NCI-H2196 treated with DMSO at 0.1 percent for 48 hours (cell line): ENCODE measurements at regions not wholly inside any gene's neighbourhood (a gene's known extent, or its start where the extent isn't known, plus 50 kb on each side); places are given as distances from the start of the nearest gene placed in this dataset.

Experiments
- DNase-seq: peaks from one replicate; lab custom pipeline; 2025; ENCODE audit not compliant: unreplicated experiment; lab: John Stamatoyannopoulos, UW

DNA sequence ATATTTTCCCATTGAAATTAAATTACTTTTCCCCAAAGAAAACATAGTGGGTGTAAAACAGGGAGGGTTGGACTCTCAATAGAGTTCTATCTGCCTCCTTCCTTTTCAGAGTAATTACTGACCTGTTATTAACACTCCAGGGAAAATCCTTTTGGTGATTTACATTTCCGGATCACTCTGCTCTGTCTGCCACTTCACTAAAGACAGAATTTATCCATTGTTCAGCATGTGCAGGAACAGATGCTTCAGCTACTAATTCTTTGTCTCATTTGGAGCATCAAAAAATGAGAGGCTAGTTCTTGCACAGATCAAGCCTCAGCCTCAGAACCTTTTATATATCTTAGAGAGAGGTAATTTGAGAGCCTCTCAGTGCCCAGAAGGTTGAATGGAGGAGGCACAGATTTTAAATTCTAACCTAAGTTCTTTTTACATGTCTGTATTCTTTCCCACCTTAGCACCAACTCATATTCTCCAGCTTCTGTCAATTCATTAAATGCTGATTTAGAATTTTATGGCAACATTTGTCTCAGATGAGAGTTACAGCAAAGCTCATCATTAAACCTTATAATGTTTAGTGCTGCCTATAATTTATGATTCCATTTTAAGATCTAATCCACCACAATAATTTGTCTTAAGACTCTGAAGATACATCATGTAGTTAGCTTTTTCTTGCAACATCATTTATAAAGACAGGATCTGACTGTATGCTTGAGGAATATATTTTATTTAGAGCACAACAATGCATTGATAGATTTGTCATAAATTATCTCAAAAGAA is 1494.4 kb downstream of the STIM2 start:
- no peak for DNase-seq

DNA sequence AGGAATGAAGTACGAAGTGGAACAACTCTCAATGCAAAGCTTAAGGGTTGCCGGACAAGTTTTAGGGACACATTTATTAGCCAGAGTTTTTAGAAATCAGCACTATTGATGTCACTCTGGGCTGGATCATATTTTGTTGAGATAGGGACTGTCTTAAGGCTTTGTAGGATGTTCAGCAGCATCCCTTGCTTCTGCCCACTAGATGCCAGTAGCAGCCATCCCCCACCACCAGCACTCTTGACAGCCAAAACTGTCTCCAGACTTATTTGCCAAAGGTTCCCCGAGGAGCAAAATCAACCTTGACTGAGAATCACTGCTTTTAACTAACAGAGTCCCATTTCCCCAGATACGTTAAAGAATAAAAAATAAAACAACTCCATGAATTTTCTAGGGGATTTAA is 1497.3 kb downstream of the STIM2 start:
- DNase-seq, result no peak

DNA sequence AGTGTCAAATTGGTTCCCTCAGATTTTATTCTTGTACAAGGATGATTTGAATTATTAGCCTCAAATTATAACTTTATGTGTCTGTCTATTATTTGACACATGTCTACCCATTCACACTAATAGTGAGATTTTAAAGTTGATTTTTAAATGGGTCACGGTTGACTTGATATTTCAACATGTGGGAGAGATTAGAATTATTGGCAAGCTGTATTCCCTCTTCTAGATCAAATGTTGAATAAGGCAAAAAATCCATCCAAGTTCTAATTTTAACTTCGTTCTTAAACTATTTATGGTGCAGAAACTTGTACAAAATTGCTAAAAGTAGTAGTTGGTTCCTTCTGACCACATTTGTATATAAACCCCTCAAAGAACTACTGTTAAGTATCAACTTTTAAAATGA is 1498.0 kb downstream of the STIM2 start:
- no peak for DNase-seq

DNA sequence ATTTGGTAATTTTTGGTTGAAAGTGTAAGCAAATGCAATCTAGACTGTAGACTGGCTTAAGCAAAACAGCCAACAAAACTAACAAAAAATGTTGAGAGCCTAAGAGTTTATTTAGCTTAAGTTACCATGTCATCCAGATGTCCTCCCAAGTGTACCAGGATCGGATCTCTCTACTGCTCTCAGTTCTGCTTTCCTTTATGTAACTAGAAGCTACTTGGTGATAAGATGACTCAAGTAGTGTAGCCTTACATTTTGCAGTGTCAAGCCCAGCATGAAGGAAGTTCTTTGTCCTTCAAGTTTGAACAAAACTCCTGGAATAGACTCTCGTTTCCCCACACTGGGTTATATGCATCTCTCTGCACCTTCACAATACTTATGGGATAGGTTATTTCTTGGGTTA is 1500.0 kb downstream of the STIM2 start:
- DNase-seq, result no peak

DNA sequence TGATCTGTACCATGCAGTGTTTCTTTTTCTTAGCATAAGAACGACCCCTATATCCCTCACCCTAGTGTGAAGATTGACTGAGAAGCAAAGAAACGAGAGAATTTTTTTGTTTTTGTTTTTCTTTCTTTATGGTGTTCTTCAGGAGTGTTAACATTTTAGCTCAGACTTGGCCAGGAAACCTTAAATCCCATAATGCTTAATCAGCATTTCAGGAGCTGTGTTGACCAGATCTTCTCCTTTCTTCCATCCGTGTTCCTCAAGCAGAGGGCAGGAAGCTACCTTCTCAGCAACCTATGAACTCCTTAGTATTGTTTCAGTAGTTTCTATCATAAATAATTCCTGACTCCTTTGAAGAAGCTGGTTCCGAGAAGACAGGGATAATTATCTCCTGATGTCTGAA is 1501.5 kb downstream of the STIM2 start:
- DNase-seq, result no peak

DNA sequence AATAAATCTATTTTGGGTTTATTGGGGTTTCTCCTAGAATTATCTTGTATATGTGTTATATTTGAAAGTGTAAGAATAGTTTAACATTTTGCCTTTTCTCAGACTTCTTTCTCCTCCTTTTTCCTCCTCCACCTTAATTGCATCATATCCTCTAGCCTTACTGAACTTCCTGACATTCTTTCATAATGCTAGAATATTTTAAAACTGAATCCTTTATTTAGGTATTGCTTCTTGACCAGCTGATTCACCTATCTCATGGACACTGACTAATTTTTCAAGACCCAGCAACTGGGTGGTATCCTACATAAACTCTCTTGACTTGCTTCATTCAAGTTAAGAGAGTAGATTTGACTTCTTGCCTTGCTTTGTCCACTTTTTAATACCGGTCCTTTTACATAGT is 1508.9 kb downstream of the STIM2 start:
- DNase-seq, result no peak

DNA sequence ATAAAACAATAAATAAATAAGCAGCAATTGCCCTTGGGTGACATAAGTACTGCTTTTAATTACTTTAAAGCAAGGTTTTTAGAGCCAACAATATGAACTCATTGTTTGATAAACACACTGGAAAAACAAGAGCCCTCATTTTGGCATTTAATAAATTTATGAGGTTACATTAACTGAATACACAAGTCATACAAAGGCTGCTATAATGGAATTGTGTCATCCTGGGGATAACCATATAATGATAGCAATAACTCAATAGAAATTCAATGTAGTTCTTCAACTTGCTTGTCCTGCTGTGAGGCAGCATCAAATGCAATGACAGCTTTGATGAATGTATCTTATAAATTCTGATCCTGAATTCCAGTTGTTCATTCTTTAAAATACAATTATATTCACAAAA is 1512.5 kb downstream of the STIM2 start:
- no peak for DNase-seq

DNA sequence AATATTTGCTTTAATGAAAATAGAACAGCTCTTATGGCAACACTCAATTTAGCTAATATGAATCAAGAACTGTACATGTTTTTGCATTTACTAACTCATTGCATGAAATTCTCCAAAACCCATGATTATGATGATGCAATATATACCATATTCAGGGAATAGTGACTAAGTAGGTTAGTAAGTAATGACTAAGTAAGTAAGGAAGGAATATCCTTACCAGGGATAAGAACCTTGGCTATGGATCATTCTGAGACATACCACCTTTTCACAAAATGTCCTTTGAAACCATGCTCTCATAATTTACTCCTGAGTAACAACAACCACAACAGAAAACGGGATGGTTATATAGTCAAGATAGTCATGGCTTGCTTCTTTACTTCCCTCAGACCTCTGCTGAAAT is 1513.0 kb downstream of the STIM2 start:
- no peak for DNase-seq

DNA sequence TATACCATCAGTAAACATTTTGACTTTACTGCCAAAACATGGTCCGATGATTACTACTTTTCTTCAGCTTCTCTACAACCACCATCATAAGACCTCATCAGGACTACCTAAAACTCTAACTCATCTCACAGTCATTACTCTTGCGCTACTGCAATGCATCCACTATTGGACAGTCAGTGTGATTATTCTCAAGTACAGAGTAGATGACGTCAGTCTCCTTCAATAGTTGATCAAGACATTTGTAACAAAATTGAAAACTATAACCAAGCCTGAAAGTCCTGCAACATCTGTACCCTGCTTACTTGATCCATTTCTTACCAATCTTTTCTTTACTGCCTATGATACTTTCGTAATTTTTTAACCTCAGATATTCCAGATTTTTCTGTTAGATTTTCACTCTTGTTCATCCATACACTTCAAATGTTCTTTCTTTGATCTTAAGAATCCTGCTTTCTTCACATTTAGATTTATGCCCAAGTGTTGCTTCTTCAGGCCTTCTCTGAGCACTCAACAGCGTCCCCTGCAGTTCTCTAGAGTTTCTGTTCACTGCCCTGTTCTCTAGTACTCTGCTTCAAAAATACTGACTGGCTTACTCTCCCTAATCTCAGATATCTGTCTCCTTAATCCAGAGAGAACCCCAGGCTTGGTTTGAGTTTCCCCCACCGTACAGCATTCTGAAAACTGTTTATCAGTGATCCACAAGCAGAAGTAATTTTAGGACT is 1517.6 kb downstream of the STIM2 start:
- DNase-seq, result no peak

DNA sequence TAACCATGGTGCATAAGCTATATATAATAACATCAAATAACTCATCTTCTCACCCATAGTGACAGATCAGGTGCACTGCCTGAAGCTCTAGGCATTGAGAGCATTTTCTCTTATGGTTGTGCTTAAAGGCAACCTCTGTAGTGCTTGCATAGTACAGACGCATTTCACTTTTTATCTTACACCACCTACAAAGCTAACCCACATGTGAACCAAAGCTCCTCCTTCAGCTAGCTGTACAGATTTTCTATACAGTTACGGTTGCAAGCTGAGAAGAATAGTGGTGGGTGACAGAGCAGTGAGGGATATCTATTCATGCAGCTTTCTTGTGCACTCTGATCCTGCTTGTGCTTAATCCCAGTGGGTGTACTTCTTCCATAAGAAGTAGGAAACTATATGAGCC is 1525.2 kb downstream of the STIM2 start:
- DNase-seq, result no peak

DNA sequence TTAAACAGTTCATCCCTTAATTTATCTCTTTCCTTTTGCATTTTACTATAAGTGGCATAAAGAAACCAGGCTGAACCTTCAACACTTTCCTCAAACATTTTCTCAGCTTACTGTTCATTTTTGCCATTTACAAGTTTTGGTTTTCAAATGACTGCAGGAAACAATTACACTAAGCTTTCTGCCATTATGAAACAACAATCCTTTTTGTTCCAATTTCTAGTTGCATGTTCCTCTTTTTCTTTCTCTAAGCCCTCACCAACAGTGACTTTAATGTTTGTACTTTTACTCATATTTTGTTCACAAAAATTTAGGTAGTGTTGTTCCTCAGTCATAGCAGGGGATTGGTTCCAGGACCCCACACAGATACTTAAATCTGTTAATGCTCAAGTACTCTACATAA is 1526.1 kb downstream of the STIM2 start:
- DNase-seq, result no peak

DNA sequence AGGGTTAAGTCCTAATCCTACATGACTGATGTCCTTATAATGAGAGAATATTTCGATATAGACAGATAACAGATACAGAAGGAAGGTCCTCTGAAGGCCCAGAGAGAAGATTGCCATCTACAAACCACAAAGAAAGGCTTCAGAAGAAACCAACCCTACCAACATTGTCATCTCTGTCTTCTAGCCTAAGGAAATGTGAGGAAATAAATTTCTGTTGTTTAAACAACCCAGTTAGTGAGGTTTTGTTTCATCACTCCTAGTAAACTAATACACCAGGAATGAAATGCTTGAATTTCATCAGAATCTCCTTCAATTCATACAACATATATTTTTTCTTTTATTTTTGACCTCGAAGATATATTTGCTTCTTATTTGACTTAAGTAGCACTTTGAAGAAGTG is 1527.8 kb downstream of the STIM2 start:
- DNase-seq, result no peak

DNA sequence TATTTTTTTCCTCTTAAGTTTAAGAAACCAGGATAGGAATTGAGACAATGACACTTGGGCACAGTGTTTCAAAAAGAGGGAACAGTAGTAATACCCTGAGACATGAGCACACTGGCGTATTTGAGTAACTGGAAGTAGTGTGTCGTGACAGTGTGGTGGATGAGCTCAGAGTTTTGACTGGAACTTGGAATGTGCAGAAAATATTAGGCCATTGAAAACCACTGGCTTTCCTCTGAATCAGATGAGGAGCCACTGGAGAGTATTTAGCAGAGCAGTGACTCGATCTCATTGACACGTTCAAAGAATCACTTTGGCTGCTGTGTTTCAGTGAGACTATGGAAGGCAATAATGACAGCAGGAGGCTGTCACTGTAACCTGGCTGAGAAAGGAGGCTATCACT is 1531.2 kb downstream of the STIM2 start:
- no peak for DNase-seq

DNA sequence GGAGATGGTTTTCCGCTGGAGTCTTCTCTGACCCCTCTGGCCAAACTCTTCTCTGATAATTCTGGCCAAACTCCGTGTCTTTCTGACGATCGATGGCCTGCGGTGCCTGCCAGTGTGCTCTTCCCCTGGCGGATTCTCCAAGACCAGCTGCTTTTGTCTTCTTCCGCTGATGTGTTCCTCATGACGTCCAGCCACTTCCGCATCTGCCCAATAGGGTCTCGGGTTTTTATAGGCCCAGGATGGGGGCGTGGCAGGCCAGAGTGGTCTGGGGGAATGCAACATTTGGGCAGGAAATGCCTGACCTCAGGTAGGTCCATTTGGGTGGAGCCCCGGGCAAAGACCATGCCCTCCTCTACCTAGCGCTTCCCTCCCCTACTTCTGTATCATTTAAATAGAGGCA is 1542.1 kb downstream of the STIM2 start:
- no peak for DNase-seq

DNA sequence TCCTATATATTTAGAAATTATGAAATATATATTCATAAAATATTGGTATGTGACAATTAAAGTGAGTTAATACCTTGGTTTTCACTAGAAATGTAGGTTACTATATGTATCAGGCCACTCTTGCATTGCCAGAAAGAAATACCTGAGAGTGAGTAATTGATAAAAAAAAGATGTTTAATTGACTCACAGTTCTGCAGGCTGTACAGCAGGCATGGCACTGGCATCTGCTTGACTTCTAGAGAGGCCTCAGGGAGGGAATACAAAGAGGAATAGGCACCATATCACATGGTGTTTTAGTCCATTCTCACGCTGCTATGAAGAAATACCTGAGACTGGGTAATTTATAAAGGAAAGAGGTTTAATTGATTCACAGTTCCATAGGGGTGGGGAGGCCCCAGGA is 1560.6 kb downstream of the STIM2 start:
- no peak for DNase-seq

DNA sequence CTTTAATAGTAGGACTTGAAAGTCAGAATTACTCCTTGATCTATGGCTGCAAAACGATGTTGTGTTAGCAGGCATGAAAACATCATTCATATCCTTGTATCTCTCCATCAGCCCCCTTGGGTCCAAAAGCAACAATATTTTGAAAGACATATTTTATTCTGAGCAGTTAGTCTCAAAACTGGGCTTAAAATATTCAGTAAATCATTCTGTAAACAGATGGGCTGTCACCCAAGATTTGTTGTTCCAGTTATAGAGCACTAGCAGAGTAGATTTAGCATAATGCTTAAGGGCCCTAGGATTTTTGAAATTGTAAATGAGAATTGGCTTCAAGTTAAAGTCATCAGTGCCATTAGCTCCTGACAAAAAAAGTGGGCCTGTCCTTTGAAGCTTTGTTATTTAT is 1565.6 kb downstream of the STIM2 start:
- DNase-seq, result no peak

DNA sequence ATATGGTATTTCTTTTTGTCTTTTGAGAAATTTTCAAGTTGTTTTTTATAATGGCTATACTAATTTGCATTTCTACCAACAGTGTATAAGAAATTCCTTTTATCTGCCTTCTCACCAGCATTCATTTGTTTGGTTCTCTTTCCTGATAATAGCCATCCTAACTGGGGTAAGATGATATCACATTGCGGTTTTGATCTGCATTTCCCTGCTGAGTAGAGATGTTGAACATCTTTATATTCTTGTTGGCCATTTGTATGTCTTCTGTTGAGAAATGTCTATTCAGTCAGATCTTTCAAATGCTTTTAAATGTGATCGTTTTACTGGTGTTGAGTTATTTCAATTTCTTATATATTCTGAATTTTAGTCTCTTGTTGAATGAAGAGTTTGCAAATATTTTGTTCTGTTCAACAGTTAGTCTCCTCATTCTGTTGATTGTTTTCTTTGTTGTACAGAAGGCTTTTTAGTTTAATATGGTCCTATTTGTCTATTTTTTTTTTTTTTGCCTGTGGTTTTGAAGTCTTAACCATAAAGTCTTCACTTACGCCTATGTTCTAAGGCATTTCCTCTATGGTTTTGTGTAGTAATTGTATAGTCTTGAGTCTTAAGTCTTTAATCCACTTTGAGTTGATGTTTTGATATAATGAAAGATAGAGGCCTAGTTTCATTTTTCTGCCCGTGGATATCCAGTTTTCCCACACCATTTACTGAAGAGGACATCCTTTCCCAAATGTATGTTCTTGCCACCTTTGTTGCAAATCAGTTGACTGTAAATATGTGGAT is 1566.9 kb downstream of the STIM2 start:
- no peak for DNase-seq

DNA sequence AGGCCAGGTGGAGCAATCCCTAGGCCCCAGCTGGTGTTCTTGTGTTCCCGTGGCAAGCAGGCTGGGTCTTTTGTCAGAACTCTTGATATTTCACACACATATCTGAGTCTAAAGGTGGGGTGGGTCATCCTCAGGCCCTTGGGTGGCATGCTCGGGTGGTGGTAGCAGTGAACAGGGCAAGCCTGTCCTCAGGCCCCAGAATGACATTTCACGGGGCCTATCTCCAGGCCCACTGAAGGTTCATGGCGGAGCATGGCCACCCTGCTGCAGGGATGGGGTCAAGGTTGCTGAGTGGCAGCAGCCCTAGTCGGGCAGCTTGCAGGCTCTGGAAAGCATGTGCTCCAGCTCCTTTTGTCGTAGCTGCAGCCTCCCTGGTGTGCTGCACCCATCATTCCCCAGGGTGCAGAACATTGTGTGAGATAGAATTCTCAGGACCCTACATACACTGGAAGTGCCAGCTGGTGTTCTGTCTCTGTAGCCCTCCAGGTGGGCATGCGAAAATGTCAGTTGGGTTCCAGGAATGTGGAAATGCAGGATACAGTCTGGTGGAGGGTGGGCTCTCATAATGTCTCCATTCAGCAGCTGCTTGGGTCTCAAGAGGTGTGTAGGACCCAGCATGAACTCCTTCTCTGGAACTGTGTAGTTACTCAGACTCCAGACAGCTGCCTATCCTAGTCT is 1571.8 kb downstream of the STIM2 start:
- no peak for DNase-seq

DNA sequence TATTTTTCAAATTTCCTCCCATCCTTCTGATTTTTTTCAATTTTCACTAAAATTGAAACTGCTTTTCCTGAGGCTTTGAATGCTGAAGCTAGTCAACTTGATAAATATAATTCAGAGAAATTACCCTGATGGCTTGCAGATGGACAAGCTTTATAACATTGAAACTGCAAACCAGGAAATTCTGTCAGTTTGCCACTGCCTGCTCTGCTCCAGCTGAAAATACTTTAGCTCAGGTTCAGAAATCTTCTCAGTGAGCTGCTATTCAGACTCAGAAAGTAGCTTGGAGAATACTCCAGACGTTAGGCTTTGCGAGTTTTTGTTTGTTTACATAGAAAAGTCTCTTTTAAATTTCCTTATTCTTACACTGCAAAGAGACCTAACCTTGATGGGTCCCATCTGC is 1574.7 kb downstream of the STIM2 start:
- DNase-seq, result no peak

DNA sequence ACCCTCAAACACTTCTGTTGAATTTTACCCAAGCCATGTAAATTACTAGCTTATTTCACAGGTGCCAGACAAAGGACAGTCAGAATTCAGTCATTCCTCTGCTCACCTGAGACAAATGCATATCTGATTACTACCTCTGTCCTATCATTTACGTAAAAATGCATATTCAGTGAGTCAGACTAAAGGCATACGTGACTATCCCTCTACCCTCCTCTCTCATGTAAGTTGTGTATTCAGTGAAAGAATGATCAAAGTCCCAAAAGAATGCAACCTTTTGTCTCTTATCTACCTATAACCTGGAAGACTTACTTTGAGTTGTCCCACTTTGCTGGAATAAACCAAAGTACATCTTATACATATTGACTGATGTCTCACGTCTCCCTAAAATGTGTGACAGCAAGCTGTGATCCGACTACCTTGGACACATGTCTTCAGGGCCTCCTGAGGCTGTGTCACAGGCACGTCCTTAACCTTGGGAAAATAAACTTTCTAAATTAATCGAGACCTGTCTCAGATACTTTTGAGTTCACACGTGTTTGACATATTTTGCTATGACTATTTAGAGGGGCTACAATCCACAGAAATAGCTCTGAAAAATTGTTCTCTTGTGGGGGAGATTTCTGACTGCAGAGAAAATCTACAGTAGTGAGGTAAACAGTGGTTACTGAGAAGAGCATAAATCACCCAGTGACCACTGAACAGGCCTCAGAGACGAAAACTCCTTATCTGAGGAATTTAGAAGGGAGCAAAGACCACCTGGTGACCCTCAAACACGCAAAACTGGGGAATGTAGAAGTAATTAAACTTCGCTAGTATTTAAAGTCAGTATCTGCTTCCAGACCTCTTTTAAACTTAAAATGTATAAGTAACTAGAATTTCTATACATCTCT is 1575.8 kb downstream of the STIM2 start:
- no peak for DNase-seq
